ENCODE measurements at regions not wholly inside any gene's neighbourhood (a gene's known extent, or its start where the extent isn't known, plus 50 kb on each side); places are given as distances from the start of the nearest gene placed in this dataset.

DNA sequence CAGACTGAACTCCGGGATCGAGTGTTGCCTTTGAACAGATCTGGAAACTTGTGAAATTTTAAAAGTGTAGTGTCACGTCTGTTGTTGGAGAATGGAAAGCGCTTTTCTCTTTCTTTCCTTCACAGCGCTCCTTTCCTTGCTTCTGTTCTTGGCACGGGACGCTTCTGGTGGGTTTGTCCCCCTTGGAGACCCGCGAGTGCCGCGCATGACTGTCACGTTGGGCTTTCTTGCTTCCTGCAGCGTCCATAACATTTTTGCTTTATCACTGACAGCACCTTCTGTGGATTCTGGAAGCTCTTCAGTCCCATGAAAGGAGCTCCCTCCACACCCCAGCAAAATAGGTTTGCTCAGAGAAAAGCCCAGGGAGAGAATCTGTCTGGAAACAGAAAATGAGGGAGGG is 193.0 kb upstream of the TMEM132C start:
- Histone ChIP-seq H3K27me3 (replicated peaks) (no peaks in the 10 kb centered on the region), H3K36me3 (replicated peaks) (no peaks in the 10 kb centered on the region), H3K4me3 (ENCODE audit: low read depth, low read length) (no peak overlapping the region), H3K27ac (no peak overlapping the region)
- no peak for DNase-seq
- no peak for TF ChIP-seq CTCF (IDR thresholded peaks at IDR 0.05; ENCODE audit: low read depth, low read length, missing control alignments)
- in situ Hi-C loops (cut with HindIII; ENCODE audit: low pct_ligation_motif_present, low sequenced_read_pairs), result no loop called here

GRCh38 chr12:128075332-128075731 is 191.6 kb upstream of the TMEM132C start:
- Histone ChIP-seq H3K27ac (no peak overlapping the region), H3K27me3 (replicated peaks) (no peaks in the 10 kb centered on the region), H3K4me3 (ENCODE audit: low read depth, low read length) (no peak overlapping the region), H3K36me3 (replicated peaks) (no peaks in the 10 kb centered on the region)
- DNase-seq, result no peak
- in situ Hi-C loops (cut with HindIII; ENCODE audit: low pct_ligation_motif_present, low sequenced_read_pairs), result no loop called here
- no peak for TF ChIP-seq CTCF (IDR thresholded peaks at IDR 0.05; ENCODE audit: low read depth, low read length, missing control alignments)

DNA sequence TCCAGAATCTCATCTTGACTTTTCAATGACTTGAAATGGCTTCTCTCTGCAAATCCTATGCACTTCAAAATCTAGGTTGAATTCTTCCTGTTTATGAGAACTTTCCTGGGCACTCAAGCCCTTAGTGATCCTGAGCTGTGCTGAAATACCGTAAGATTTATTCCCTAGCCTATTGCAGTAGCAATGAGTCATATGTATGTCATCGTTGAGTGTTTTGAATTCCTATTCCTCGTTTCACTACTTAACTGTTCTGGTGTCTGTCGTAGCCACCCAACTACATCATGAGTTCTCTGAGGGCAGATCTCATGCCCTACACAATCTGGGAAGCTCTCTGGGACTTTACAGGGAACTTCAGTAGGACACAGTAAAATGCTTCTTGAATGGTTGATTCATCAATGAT is 190.8 kb upstream of the TMEM132C start:
- DNase-seq, result peak; percentile 88
- no peak for TF ChIP-seq CTCF (IDR thresholded peaks at IDR 0.05; ENCODE audit: low read depth, low read length, missing control alignments)
- in situ Hi-C loops (cut with HindIII; ENCODE audit: low pct_ligation_motif_present, low sequenced_read_pairs), result no loop called here
- Histone ChIP-seq H3K36me3 (replicated peaks) (no peaks in the 10 kb centered on the region), H3K4me3 (ENCODE audit: low read depth, low read length) (no peak overlapping the region), H3K27me3 (replicated peaks) (no peaks in the 10 kb centered on the region), H3K27ac (peak overlapping the region; percentile 55)

- Histone ChIP-seq H3K27ac (no peak overlapping the region), H3K36me3 (replicated peaks) (no peaks in the 10 kb centered on the region), H3K27me3 (replicated peaks) (no peaks in the 10 kb centered on the region), H3K4me3 (ENCODE audit: low read depth, low read length) (no peak overlapping the region)
- no peak for DNase-seq
- in situ Hi-C loops (cut with HindIII; ENCODE audit: low pct_ligation_motif_present, low sequenced_read_pairs), result no loop called here
- no peak for TF ChIP-seq CTCF (IDR thresholded peaks at IDR 0.05; ENCODE audit: low read depth, low read length, missing control alignments)
Measured at GRCh38 chr12:128077211-128077916, 189.6 kb upstream of the TMEM132C start.

DNA sequence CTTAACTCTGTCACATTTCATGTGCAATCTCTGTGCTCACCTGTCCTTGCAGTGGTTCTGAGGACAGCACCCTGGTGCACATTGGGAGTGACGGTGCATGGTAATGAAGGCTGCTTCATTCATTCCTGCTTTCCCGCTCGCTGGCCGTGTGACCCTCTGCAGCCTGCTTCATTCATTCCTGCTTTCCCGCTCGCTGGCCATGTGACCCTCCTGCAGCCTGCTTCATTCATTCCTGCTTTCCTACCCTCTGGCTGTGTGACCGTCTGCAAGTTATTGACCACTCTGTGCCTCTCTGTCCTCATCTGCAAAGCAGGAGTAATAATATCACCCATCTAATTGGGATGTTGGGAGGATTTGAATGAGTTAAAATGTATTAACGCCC is 189.1 kb upstream of the TMEM132C start:
- H3K4me3 ChIP-seq (ENCODE audit: low read depth, low read length), result no peak overlapping the region
- no peak overlapping the region for H3K27ac ChIP-seq
- TF ChIP-seq CTCF (IDR thresholded peaks at IDR 0.05; ENCODE audit: low read depth, low read length, missing control alignments), result no peak
- no peaks in the 10 kb centered on the region for H3K27me3 ChIP-seq (replicated peaks)
- no peaks in the 10 kb centered on the region for H3K36me3 ChIP-seq (replicated peaks)
- in situ Hi-C loops (cut with HindIII; ENCODE audit: low pct_ligation_motif_present, low sequenced_read_pairs), result no loop called here
- DNase-seq, result no peak
